SU-DHL-6 (cell line): ENCODE measurements at regions not wholly inside any gene's neighbourhood (a gene's known extent, or its start where the extent isn't known, plus 50 kb on each side); places are given as distances from the start of the nearest gene placed in this dataset.

Experiments used
- CTCF ChIP-seq: fragments of 200-600 bp; sonication (generic); IDR thresholded peaks from one replicate; pipeline ENCODE4 v1.5.1; 2017; ENCODE audit warnings: antibody characterized with exemption, mild to moderate bottlenecking, low read length, moderate library complexity; ENCODE audit not compliant: insufficient read depth, poor library complexity, severe bottlenecking
- EZH2phosphoT487 ChIP-seq: fragments of 200-600 bp; sonication (generic), shearing (Covaris generic); conservative IDR thresholded peaks from 2 replicates; pipeline ENCODE4 v1.6.1; 2018; ENCODE audit warnings: mild to moderate bottlenecking, antibody characterized with exemption, low read length, moderate library complexity, mixed read lengths

DNA sequence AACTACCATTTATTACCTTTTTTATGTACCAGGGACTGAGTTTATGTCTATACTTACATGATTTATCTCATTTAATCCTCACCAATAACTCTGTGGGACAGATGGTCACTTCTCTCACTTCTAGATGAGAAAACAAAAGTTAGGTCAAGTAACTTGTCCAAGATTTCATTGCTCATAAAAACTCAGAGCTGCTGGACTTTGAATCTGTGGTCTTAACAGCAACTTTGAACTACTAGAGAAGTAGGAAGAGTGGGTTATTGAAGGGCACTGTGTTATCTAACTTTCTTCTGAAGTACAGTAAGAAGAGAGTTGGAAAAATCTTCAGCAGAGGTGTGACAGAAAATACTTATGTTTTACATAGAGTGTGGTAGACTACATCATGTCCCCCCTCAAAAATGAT, 214.2 kb upstream of the BMPER start:
- TF ChIP-seq CTCF (no peak), EZH2phosphoT487 (no peak)
